Progenitor cell of endocrine pancreas (in vitro differentiated cells): ENCODE measurements at regions not wholly inside any gene's neighbourhood (a gene's known extent, or its start where the extent isn't known, plus 50 kb on each side); places are given as distances from the start of the nearest gene placed in this dataset.

Experiments
- DNase-seq: peaks from one replicate; pipeline ENCODE4 v3.0.0; 2021; ENCODE audit warnings: low spot score; ENCODE audit not compliant: unreplicated experiment
- H3K27ac Mint-ChIP-seq: 2 replicates; pipeline ENCODE4 v1.8.0; 2021; ENCODE audit warnings: mild to moderate bottlenecking, moderate library complexity, mixed read lengths
- H3K27me3 Mint-ChIP-seq: 2 replicates; pipeline ENCODE4 v1.8.0; 2021; ENCODE audit warnings: mixed read lengths
- H3K36me3 Mint-ChIP-seq: 2 replicates; pipeline ENCODE4 v1.8.0; 2022; ENCODE audit warnings: mixed read lengths; ENCODE audit not compliant: insufficient read depth
- H3K4me1 Mint-ChIP-seq: 2 replicates; pipeline ENCODE4 v1.8.0; 2021; ENCODE audit warnings: low read depth, mixed read lengths
- H3K4me3 Mint-ChIP-seq: 2 replicates; pipeline ENCODE4 v1.8.0; 2021; ENCODE audit warnings: low read depth, mild to moderate bottlenecking, moderate library complexity, mixed read lengths
- H3K9me3 Mint-ChIP-seq: 2 replicates; pipeline ENCODE4 v1.8.0; 2021; ENCODE audit warnings: low read depth, mixed read lengths
- TF ChIP-seq, protein P1 (sequence below): fragments of 200-600 bp; sonication (generic); IDR thresholded peaks from one replicate; pipeline ENCODE4 v1.5.0; 2021; ENCODE audit warnings: antibody characterized with exemption, mild to moderate bottlenecking; ENCODE audit not compliant: unreplicated experiment

- TF ChIP-seq, protein P1, sequence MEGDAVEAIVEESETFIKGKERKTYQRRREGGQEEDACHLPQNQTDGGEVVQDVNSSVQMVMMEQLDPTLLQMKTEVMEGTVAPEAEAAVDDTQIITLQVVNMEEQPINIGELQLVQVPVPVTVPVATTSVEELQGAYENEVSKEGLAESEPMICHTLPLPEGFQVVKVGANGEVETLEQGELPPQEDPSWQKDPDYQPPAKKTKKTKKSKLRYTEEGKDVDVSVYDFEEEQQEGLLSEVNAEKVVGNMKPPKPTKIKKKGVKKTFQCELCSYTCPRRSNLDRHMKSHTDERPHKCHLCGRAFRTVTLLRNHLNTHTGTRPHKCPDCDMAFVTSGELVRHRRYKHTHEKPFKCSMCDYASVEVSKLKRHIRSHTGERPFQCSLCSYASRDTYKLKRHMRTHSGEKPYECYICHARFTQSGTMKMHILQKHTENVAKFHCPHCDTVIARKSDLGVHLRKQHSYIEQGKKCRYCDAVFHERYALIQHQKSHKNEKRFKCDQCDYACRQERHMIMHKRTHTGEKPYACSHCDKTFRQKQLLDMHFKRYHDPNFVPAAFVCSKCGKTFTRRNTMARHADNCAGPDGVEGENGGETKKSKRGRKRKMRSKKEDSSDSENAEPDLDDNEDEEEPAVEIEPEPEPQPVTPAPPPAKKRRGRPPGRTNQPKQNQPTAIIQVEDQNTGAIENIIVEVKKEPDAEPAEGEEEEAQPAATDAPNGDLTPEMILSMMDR: no peak
- Mint-ChIP-seq H3K27ac (no peak overlapping the region), H3K36me3 (no peaks in the 10 kb centered on the region), H3K4me1 (no peaks in the 10 kb centered on the region), H3K4me3 (no peak overlapping the region), H3K27me3 (peaks cover 6% of the 10 kb centered on the region), H3K9me3 (peaks cover 5% of the 10 kb centered on the region)
- no peak for DNase-seq
These were observed 390.4 kb downstream of the CMPK2 start for GRCh38 chr2:6475155-6475940.

DNA sequence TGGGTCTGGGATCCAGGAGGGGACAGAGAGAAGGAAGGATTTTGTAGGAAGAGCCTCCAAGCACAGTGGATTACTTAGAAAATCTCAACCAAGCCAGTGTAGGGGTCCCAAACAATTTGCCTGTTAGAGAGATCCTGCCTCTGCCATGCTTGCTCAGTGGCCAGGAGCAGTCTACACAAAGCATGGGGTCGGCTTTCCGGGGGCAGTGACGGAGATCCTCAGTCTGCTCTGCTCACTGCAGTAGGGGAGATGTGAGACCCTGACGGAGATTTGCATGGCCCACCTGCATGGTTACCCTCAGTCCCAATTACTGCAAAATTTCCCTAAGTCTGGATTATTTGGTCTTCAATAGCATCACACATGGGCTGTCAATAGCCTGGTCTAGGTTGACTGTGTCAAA, 385.2 kb downstream of the CMPK2 start:
- peaks cover 8% of the 10 kb centered on the region for H3K27me3 Mint-ChIP-seq
- no peak overlapping the region for H3K27ac Mint-ChIP-seq
- H3K4me1 Mint-ChIP-seq: no peaks in the 10 kb centered on the region
- DNase-seq: no peak
- H3K36me3 Mint-ChIP-seq: peaks cover 2% of the 10 kb centered on the region
- H3K4me3 Mint-ChIP-seq: no peak overlapping the region
- TF ChIP-seq, protein P1: no peak
- peaks cover 13% of the 10 kb centered on the region for H3K9me3 Mint-ChIP-seq

- H3K9me3 Mint-ChIP-seq: peaks cover 13% of the 10 kb centered on the region
- no peaks in the 10 kb centered on the region for H3K4me1 Mint-ChIP-seq
- no peak for DNase-seq
- H3K27ac Mint-ChIP-seq: peak overlapping the region; percentile 5
- H3K36me3 Mint-ChIP-seq: peaks cover 2% of the 10 kb centered on the region
- H3K4me3 Mint-ChIP-seq: no peak overlapping the region
- TF ChIP-seq, protein P1: no peak
- H3K27me3 Mint-ChIP-seq: peaks cover 5% of the 10 kb centered on the region
These were observed 383.5 kb downstream of the CMPK2 start for GRCh38 chr2:6482256-6482655.

DNA sequence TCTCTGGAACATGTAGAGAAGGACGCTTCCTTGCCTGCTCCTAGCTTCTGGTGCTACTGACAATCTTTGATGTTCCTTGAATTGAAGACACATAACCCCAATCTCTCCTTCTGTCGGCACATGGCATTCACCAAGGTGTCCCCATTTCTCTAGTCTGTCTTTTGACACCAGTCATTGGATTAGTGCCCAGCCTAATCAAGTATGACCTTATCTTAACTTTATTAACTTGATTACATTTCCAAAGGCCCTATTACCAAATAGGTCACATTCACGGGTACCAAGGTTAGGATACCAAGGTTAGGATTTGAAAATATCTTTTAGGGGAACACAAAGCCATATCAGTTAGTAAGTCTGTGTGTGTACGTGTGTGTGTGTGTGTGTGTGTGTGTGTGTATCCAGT, 377.9 kb downstream of the CMPK2 start:
- H3K27ac Mint-ChIP-seq: no peak overlapping the region
- no peaks in the 10 kb centered on the region for H3K4me1 Mint-ChIP-seq
- H3K27me3 Mint-ChIP-seq: peaks cover 3% of the 10 kb centered on the region
- no peak overlapping the region for H3K4me3 Mint-ChIP-seq
- TF ChIP-seq, protein P1: no peak
- no peak for DNase-seq
- H3K9me3 Mint-ChIP-seq: peaks cover 9% of the 10 kb centered on the region
- H3K36me3 Mint-ChIP-seq: peaks cover 2% of the 10 kb centered on the region

DNA sequence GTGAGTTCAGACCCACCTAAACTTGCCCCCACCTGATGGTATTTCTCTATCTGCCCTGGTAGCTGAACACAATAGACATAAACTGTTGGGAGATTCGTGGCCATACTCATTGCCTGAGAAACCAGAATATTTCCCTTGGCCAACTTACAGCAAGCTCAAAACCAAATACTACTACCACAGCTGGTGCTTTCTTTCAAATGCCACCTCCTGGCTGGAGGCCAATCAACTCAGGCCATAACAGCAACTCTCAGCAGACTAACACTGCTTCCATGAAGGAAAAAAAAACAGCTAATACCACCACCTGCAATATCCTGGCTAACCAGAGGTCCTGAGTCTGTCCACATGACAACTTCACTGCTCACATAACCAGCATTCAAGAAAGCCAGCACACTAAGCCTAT, 373.1 kb downstream of the CMPK2 start:
- Mint-ChIP-seq H3K27me3 (no peaks in the 10 kb centered on the region), H3K36me3 (no peaks in the 10 kb centered on the region), H3K27ac (no peak overlapping the region), H3K4me3 (no peak overlapping the region), H3K4me1 (no peaks in the 10 kb centered on the region), H3K9me3 (no peaks in the 10 kb centered on the region)
- DNase-seq: no peak
- TF ChIP-seq, protein P1: no peak
